GM21381 (cell line): ENCODE measurements at regions not wholly inside any gene's neighbourhood (a gene's known extent, or its start where the extent isn't known, plus 50 kb on each side); places are given as distances from the start of the nearest gene placed in this dataset.
"Not testable (repeated sequence)": the region's sequence is repeated elsewhere in the genome, so short reads cannot be mapped to it uniquely, and the experiment has no call there.

Source experiments
- ATAC-seq: cut with Tn5 transposase; IDR thresholded peaks from one replicate; pipeline ENCODE4 v1.9.1; 2021; ENCODE audit warnings: mild to moderate bottlenecking, moderate library complexity; ENCODE audit not compliant: unreplicated experiment

DNA sequence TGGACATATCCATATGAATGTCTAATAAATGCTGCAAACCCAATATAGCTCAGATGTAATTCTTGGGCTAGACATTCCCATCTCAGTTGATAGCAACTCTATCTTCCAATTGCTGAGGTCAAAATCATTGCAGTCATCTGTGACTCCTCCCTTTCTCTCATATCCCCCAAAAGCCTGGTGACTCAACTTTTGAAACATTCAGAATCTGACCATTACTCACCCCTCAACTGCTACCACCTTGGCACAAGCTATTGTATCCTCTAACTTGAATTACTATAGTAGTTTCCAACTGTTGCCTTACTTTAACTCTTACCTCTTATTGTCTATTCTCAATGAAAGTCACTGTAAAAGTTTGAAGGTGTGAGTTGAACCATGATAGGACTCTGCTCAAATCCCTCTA is 600.1 kb upstream of the RGMB start:
- no peak for ATAC-seq

DNA sequence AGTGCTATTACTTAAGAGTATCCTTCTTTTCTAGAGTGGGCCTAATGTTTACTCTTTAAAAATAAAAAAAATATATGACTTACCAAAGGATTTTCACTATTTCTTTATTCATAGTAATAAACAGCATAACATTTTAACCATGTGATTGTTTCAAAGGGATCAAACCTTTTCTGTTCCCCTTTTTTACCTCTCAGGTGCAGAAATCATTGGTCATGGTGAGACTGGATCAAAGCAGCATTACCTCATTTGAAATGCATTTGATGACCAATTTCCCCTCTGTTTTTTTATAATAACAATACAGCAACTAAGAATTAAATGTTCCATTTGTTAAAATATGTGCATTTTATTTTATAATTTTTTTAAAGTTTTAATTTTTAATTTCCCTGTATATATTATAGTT is 598.0 kb upstream of the RGMB start:
- ATAC-seq, result no peak

DNA sequence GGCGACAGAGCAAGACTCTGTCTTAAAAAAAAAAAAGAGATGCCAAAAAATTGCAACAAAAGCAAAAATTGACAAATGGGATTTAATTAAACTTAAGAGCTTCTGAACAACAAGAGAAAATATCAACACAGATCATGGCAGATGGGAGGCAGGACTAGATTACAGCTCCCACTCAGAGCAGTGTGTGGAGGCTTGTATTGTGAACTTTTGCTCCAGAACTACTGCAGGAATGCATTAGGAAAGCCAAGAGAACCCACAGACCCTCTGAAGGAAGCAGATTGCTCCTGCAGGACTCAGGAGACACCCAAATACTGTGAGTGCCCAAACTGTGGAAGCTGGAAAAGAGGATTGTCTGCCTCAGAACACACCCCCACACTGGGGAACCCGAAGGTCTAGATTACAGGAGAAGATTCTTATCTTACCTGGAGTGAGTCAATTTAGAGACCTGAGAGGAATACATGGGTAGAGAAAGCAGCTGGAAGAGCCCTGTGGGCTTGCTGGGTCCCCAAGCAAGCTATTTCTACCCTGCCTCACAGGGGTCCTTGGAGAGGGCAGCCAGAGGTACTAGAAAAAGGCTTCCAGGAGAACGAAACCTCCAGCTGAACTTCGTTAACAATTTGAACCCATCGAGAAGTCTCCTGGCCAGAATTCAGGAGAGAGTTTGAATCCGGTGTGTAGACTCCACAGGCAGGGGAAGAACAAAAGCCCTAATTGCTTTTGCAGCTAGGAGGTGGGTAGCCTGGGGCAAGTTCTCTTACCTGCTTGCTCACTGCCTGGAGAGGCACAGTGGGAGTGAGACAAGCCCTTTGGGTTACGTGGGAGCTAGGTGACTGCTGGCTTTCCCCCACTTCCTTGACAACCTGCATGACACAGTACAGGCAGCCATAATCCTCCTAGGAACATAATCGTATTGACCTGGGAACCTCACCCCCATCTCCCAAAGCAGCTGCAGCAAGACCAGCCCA is 593.4 kb upstream of the RGMB start:
- no peak for ATAC-seq

DNA sequence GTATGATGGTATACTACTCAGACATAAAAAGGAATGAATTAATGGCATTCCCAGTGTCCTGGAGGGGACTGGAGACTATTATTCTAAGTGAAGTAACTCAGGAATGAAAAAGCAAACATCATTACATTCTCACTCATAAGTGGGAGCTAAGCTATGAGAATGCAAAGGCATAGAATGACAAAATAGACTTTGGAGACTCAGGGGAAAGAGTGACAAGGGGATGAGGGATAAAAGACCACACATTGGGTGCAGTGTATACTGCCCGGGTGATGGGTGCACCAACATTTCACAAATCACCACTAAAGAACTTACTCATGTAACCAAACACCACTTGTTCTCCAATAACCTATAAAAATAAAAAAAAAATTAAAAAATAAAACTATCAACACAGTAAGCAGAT is 587.3 kb upstream of the RGMB start:
- ATAC-seq, result no peak

DNA sequence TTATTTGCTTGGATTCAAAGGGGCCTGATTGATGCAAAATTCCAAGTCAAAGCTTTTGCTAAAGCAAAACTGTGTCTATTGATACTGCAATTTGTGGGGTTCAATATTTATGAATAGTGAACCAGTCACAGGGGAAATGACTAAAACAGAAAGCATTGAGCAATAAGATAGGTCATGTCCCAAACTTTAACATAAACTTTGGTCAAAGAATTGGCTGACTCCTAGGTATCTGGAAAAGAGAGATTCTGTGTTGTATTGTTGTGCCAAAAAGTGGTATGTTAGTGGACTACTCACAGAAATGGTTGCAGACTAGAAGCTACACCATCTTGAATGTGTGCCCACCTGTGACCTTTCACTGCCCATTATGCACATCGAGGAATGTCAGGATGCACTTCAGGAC is 585.5 kb upstream of the RGMB start:
- no peak for ATAC-seq

DNA sequence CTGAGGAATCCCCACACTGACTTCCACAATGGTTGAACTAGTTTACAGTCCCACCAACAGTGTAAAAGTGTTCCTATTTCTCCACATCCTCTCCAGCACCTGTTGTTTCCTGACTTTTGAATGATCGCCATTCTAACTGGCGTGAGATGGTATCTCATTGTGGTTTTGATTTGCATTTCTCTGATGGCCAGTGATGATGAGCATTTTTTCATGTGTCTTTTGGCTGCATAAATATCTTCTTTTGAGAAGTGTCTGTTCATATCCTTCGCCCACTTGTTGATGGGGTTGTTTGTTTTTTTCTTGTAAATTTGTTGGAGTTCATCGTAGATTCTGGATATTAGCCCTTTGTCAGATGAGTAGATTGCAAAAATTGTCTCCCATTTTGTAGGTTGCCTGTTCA is 583.1 kb upstream of the RGMB start:
- ATAC-seq, result not testable (repeated sequence)

DNA sequence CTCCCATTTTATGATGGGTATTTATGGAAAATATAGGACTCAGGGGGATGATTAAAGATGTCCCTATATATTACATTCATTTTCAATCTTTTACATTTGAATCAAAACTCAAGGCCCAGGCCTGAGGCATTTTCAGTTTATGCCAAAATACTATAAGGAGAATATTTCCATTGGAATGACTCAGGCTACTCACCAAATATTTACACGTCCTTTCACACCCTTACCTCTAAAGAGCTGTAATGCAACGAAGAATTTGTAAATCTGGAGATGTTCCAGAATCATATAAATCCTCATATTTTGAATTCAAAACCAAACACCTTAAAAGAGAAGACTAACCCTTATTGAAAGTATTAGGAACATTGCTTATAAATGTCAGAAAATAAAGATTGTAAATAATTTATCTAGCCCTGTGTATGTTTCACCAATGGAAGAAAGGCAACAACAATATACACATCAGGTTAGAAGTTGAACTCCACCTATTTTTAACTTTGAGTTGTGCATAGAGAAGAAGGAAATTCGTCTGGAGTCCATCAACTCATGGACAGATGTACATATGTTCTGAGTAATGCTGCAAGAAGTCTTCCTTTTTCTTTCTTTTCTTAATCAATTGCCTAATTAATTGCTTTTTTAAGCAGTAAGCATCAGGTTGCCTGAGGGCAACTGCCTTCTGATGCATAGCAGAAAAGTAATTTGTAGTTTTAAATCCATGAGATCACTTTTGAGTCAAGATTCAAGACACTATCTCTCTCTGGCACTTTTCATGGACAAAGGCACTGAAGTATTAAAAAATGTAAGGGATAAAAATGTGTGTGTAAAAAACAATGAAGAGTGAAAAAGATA is 579.3 kb upstream of the RGMB start:
- no peak for ATAC-seq

DNA sequence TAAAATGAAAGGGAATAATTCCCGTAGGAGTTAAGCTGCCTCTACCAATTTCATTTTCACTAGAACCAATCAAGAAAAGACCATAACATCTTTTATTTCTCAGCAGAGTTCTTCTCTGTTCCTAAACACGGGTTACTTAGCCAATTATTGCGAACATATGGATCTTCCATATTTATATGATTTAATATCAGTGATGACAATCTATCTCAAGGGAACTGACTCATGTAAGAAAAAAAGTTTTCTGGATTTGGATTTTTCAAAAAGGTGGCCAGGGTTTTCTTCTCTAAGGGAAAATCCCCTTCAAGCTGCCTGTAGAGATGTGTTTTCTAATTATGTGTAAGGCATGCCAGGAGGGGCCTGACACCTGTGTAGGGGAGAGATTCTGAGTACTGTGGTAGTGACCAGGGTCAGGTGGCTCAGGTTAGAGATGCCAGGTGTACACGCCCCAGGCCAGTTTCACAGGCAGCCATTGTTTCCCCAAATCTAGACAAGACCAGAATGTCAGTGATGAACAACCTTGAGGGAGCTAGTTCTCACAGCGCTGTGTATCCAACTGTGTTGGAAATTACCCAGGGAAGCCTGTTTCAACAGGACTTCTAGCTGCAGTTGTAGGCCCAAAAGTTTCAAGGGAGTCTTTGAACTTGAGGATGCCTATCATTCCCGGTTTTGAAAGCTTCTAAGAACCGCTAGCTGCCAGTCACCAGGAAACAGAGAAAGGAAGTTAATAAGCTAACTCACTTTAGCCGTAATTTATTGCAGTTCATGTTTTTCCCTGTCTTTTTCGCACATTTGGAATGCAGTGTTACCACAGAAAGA is 572.5 kb upstream of the RGMB start:
- ATAC-seq, result no peak

DNA sequence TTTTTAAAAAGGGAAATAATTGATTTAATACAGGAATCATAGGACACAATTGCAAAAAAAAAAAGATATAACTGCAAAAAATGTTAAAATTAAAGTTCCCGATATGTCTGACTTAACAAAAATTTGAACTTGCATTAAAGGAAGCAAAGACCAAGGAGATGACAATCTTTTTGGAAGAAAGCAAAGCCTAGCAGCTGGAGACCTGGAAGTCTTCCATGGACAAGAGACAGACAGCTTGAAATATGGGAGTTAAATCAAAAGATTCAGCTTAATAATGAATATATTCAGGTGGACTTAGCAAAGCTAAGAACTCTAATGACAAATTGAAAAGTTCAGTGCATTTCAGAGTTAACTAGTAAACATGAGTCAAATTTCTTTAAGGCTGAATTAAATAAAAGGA is 568.7 kb upstream of the RGMB start:
- ATAC-seq, result no peak

DNA sequence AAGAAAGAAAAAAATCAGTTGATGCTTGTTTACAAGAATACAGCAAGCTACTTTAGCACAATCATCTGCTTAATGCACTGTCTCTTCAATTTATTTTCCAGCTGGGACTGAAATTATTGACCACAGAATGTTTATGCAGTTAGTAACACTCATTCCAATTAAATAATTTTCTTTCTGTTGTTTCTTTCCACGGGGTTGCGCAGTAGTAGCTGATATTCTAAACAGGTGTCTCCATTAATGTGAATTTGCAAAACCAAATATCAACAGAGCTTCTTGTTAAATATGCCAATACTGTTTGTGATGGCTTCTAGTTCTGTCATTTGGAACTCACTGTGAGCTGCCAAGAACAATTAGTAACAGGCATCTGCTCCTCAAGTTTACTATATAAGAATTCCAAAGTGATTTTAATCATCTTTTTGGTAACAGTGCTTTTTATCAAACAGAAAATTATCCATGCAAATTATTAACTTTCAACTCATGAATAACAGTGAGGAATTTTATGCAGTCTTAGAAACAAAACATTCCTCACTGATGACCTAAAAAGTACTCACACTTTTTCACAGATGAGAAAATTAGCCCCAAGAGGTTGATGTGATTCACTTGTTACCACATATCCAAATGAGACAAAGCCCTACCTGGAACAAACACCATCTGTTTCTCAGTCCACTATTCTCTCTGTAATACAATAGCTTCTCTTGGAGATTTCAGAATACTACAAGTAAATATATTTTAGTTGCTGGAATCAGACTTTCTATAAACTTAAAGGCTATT is 567.6 kb upstream of the RGMB start:
- no peak for ATAC-seq

DNA sequence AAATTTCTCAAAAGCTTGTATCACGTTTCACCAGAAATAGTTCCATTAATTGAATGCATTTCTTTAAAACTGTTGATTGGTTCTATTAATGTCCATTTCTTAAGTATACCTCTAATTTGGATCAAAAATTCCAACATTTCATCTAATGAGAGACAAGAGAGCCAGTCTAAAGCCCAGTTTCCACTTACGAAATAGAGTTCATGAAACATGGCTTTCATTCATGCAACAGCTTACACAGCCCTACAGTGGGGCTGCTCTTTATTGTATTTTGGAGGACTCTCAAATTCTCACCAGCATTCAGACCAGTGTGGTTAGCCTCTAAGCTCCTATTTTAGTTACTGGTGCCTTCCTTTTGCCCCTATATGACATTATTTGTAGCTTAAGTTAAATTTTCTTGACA is 566.9 kb upstream of the RGMB start:
- no peak for ATAC-seq

DNA sequence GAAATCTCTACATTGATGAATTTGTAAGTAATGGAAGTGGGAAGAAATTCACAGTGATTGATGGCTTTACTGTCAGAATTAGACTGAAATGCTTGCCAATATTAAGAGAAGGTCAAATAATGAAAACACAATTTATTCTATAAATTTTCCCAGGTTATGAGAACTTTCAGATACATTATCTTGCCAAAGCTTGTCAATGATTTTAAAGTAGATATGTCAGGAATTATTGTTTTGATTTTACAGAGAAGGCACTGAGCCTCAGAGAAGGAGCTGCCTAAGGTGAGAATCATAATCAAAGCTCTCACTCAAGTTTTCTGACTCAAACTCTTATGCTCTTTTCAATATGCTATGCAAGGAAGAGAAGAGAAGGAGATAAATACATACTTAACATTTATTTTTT is 564.0 kb upstream of the RGMB start:
- no peak for ATAC-seq

DNA sequence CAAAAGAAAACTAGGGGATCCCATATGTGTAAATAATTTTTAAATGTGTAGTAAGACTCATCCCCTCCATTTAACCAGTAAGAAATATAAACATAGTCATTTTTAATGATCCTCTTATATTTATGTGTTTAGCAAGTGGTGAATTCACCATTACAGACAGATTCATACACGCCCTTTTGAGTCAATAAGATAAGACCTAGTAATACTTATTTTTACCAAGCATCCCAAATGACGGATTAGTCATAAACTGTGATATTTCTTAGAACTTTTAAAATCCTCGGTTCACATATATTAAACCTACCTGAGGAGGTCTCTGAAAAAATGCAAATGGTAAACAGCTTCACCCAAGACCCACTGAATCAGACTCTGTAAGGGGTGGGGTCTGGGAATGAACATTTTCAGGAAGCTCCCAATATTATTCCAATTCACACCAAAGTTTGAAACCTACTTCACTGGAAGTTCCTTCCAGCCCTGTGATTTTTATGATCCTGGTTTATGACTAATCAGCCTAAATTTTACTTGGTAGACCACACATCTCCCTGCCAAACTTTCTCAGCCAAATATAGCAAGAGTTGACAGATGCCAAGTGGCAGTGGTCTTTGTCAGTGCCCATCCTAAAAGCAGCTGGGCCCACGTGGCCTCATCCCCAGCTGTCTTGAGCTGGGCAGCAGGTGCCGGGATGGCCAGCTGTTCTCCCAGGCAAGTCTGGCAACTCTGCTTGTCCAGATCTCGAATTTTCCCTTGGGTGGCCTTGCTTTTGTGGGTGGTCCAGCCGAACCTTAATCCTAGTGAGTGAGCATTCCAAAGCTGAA is 559.0 kb upstream of the RGMB start:
- ATAC-seq, result no peak

DNA sequence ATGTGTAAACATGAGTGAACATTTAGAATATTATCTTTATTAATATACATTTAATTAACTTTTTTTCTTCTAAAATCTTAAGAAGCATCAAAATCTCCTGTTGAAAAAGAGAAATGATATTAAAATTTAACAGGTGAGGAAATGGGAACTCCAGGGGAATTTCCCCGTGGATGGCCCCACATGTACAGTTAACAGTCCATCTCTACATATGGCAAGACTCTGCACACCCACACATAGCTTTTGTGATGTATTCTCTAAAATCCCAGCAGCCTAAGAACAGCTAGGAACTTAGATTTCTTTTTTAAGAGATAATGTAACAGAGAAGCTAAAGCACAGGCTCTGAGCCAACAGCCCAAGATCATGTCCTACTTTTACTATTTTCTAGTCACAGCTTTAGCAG is 556.3 kb upstream of the RGMB start:
- ATAC-seq, result peak; percentile 56

DNA sequence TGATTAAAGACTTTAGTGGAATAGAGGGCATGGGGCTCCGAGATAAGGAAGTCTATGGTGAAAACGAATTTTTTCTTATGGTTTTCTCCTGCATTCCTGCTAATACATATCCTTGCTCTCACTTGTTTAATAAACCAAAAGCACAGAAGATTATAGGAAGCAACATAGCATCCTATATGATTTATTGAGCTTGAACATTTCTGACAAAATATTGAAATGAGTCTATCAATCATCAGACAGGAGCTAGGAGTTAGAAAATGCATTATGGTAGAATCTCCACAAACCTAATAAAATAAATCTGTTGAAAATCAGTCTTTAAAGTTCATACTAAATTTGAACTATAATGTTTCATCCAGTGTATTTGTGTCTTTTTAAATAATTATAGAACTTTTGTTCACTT is 554.6 kb upstream of the RGMB start:
- no peak for ATAC-seq

DNA sequence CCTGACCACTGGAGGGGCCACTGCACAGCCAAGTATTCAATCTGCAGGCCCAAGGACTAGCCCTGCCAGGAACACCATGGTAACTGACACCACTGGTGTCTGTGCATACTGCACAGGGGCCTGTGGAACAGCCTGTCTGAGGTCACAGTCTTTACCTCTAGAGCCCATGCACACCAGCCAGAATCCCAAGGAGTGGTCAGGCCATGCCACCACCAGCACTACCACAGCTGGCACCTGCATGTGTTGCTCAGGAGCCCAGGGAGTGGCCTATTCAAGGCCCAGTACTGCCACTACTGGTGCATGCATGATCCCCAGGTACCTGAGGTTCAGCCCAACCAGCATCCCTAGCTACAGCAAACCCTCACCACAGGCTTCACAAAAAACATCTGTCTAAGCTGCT is 546.0 kb upstream of the RGMB start:
- no peak for ATAC-seq

DNA sequence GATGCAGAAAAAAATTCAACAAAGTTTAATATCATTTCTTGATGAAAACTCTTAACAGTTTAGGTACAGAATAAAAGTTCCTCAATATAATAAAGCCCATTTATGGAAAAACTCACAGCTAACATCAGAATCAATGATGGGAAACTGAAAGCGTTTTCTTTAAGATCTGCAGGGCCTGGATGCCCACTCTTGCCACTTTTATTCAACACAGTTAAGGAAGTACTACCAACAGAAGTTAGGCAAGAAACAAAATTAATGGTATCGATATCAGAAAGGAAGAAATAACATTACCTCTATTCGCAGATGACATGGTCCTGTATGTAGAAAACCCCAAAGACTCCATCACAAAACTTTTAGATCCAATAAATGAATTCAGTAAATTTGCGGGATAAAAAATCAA is 542.4 kb upstream of the RGMB start:
- ATAC-seq, result no peak

DNA sequence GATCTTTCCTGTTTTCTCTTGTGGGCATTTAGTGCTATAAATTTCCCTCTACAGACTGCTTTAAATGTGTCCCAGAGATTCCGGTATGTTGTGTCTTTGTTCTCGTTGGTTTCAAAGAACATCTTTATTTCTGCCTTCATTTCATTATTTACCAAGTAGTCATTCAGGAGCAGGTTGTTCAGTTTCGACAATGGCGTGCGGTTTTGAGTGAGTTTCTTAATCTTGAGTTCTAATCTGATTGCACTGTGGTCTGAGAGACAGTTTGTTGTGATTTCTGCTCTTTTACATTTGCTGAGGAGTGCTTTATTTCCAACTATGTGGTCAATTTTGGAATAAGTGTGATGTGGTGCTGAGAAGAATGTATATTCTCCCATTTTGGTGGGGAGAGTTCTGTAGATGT is 535.7 kb upstream of the RGMB start:
- not testable (repeated sequence) for ATAC-seq

DNA sequence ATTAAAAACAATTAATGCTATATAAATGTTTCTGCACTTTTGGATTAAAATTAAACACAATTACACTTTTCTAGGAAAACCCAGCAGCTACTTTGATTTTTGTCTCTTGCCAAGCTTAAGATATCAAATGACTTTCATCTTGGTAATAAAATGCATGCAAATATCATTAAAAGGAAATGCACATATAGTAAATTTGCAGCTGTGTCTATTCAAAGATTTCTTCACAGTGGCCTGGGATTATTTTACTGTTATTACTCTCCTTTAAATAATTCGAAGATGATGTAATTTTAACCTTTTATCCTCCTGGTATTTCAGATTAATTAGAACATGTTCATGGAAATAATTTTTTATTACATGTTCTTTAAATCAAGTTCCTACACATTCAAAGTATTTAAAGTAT is 529.5 kb upstream of the RGMB start:
- no peak for ATAC-seq

DNA sequence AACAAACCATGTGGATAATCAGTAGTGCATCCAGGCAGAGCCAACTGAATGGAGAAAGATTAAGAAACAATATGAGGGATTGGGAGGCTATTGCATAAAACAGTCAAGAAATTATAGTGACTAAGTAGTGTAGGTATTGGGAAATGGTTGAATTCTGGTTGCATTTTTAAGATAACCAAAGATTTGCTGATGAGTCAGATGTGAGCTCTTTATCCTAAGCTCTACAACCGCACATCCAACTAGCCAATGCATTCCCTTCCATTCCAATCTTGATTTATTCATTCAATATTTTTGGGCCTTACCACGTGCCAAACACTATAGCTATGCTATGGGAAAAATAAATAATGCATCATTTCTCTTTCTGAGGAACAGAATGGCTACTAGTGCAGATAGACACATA is 524.5 kb upstream of the RGMB start:
- ATAC-seq, result no peak
